MM.1S (cell line): ENCODE measurements at regions not wholly inside any gene's neighbourhood (a gene's known extent, or its start where the extent isn't known, plus 50 kb on each side); places are given as distances from the start of the nearest gene placed in this dataset.

Source experiments
- DNase-seq: peaks from one replicate; pipeline ENCODE4 v3.0.0-alpha.2; 2015
- H2AFZ ChIP-seq: fragments of 300-600 bp; sonication (generic); 2 replicates; pipeline ENCODE4 v1.6.0; 2016; ENCODE audit warnings: antibody characterized with exemption, low read length
- H3F3A ChIP-seq: fragments of 300-600 bp; sonication (generic); 2 replicates; pipeline ENCODE4 v1.6.1; 2016; ENCODE audit warnings: mild to moderate bottlenecking, antibody characterized with exemption, low read length, moderate library complexity, mixed read lengths; ENCODE audit not compliant: insufficient read depth
- H3K27ac ChIP-seq: fragments of 300-600 bp; sonication (generic); 2 replicates; pipeline ENCODE4 v1.5.1; 2016; ENCODE audit warnings: mild to moderate bottlenecking, low read length
- H3K27me3 ChIP-seq: fragments of 300-600 bp; sonication (generic); replicated peaks from 2 replicates; pipeline ENCODE4 v1.6.0; 2016; ENCODE audit warnings: low read length; ENCODE audit not compliant: insufficient read depth
- H3K36me3 ChIP-seq: fragments of 300-600 bp; sonication (generic); replicated peaks from 2 replicates; pipeline ENCODE4 v1.6.1; 2016; ENCODE audit warnings: mild to moderate bottlenecking, low read length, mixed read lengths; ENCODE audit not compliant: insufficient read depth
- H3K4me1 ChIP-seq: fragments of 300-600 bp; sonication (generic); 2 replicates; pipeline ENCODE4 v1.6.1; 2016; ENCODE audit warnings: low read length, mixed read lengths
- H3K4me2 ChIP-seq: fragments of 300-600 bp; sonication (generic); 2 replicates; pipeline ENCODE4 v1.6.0; 2016; ENCODE audit warnings: low read depth, low read length
- H3K4me3 ChIP-seq: fragments of 300-600 bp; sonication (generic); 2 replicates; pipeline ENCODE4 v1.5.1; 2016; ENCODE audit warnings: low read length, mixed read lengths
- H3K79me2 ChIP-seq: fragments of 300-600 bp; sonication (generic); 2 replicates; pipeline ENCODE4 v1.6.1; 2016; ENCODE audit warnings: mixed run types, low read length, mixed read lengths
- H3K9ac ChIP-seq: fragments of 300-600 bp; sonication (generic); 2 replicates; pipeline ENCODE4 v1.6.1; 2016; ENCODE audit warnings: low read length, mixed read lengths
- H3K9me2 ChIP-seq: fragments of 300-600 bp; sonication (generic); replicated peaks from 2 replicates; pipeline ENCODE4 v1.6.1; 2016; ENCODE audit warnings: mild to moderate bottlenecking, low read length, mixed read lengths; ENCODE audit not compliant: insufficient read depth
- H3K9me3 ChIP-seq: fragments of 300-600 bp; sonication (generic); replicated peaks from 2 replicates; pipeline ENCODE4 v1.6.1; 2016; ENCODE audit warnings: mild to moderate bottlenecking, low read length, mixed read lengths; ENCODE audit not compliant: insufficient read depth
- H4K20me1 ChIP-seq: fragments of 300-600 bp; sonication (generic); 2 replicates; pipeline ENCODE4 v1.6.1; 2016; ENCODE audit warnings: mild to moderate bottlenecking, low read length, moderate library complexity, mixed read lengths; ENCODE audit not compliant: insufficient read depth
- CTCF ChIP-seq: fragments of 300-600 bp; sonication (generic); IDR thresholded peaks from 2 replicates; pipeline ENCODE4 v1.5.1; 2016; ENCODE audit warnings: antibody characterized with exemption, low read length, mixed read lengths
- EZH2 ChIP-seq: fragments of 300-600 bp; sonication (generic); optimal IDR thresholded peaks from 2 replicates; pipeline ENCODE3; 2017; ENCODE audit warnings: low read depth, mild to moderate bottlenecking, antibody characterized with exemption, low read length, mixed read lengths
- EZH2phosphoT487 ChIP-seq: fragments of 300-600 bp; sonication (generic); IDR thresholded peaks from 2 replicates; pipeline ENCODE4 v1.6.1; 2018; ENCODE audit warnings: antibody characterized with exemption, low read length

DNA sequence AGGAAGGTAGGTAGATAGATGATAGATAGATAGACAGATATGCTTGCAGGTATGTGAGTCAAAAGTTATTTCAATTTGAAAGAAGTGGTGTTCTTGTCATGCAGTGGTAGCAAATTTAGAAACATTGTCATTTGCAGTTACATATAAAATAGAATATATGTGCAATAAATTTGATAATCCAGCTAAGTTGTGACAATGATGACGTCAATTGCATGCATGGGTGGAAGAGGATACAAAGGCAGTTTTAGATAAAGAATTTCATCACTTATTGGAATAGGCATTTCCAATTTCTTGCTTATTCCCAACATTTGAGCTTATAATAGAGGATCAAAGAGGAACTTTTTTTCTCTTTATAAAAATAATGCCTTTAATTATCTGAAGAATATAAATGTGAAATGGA, 99.2 kb upstream of the KCNJ16 start:
- Histone ChIP-seq H2AFZ (no peak overlapping the region), H3K79me2 (no peaks in the 10 kb centered on the region), H3K4me3 (no peak overlapping the region), H3K9me3 (no peaks in the 10 kb centered on the region), H3K9me2 (no peaks in the 10 kb centered on the region), H3K9ac (no peak overlapping the region), H3K4me2 (no peak overlapping the region), H3K27ac (no peak overlapping the region), H3K27me3 (no peaks in the 10 kb centered on the region), H4K20me1 (no peaks in the 10 kb centered on the region), H3K4me1 (no peaks in the 10 kb centered on the region), H3K36me3 (no peaks in the 10 kb centered on the region), H3F3A (no peaks in the 10 kb centered on the region)
- TF ChIP-seq CTCF (no peak), EZH2phosphoT487 (no peak), EZH2 (no peak)
- DNase-seq, result no peak

DNA sequence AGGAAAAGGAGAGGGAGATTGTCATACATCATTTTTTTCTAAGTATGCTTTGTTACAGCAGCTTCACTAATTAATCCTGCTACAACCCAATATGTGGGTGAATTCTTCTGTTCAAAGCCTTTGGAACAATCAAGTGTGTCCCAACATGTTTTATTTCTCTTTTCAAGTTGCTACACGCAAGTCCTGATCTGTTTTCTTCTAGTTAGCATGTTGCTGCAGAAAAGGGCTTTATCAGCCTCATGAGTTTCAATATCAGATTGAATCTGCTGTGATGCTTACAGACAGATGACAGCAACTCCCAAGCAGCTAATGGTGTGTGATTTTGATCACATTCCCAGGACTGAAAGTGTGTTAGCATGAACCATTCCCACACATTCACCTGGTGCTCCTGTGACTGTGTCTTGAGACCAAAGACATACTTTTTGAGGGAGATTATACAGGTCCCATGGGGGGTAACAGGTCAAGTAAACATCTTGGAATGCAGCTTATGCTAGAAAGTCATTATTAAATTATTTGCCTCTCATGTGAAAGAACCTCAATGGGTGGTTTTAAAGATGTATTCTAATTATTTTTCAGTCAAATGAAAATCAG, 96.9 kb upstream of the KCNJ16 start:
- H3K9ac ChIP-seq, result no peak overlapping the region
- no peaks in the 10 kb centered on the region for H3K9me3 ChIP-seq
- TF ChIP-seq CTCF (no peak), EZH2phosphoT487 (no peak), EZH2 (no peak)
- H3K36me3 ChIP-seq, result no peaks in the 10 kb centered on the region
- H2AFZ ChIP-seq, result no peak overlapping the region
- no peaks in the 10 kb centered on the region for H3K27me3 ChIP-seq
- no peaks in the 10 kb centered on the region for H3K79me2 ChIP-seq
- no peaks in the 10 kb centered on the region for H3K9me2 ChIP-seq
- no peak for DNase-seq
- H4K20me1 ChIP-seq, result no peaks in the 10 kb centered on the region
- no peaks in the 10 kb centered on the region for H3F3A ChIP-seq
- no peak overlapping the region for H3K27ac ChIP-seq
- H3K4me3 ChIP-seq, result no peak overlapping the region
- H3K4me1 ChIP-seq, result no peaks in the 10 kb centered on the region
- H3K4me2 ChIP-seq, result no peak overlapping the region

GRCh38 chr17:69981441-69981840, 93.6 kb upstream of the KCNJ16 start:
- no peak overlapping the region for H3K4me2 ChIP-seq
- DNase-seq, result no peak
- H3K4me1 ChIP-seq, result no peaks in the 10 kb centered on the region
- no peaks in the 10 kb centered on the region for H3K79me2 ChIP-seq
- H3K36me3 ChIP-seq, result no peaks in the 10 kb centered on the region
- H2AFZ ChIP-seq, result no peak overlapping the region
- H3K4me3 ChIP-seq, result no peak overlapping the region
- no peaks in the 10 kb centered on the region for H3K9me3 ChIP-seq
- H3K9ac ChIP-seq, result no peak overlapping the region
- no peaks in the 10 kb centered on the region for H3F3A ChIP-seq
- no peaks in the 10 kb centered on the region for H3K27me3 ChIP-seq
- TF ChIP-seq CTCF (no peak), EZH2phosphoT487 (no peak), EZH2 (no peak)
- H3K27ac ChIP-seq, result no peak overlapping the region
- no peaks in the 10 kb centered on the region for H4K20me1 ChIP-seq
- H3K9me2 ChIP-seq, result no peaks in the 10 kb centered on the region
